ENCODE measurements at regions not wholly inside any gene's neighbourhood (a gene's known extent, or its start where the extent isn't known, plus 50 kb on each side); places are given as distances from the start of the nearest gene placed in this dataset.

GRCh38 chr10:124280916-124281315, 137.8 kb downstream of the OAT start:
- no peak overlapping the region for H3K27ac ChIP-seq (ENCODE audit: low read depth, low read length, poor library complexity, severe bottlenecking)
- H3K79me2 ChIP-seq (ENCODE audit: insufficient read depth, low read depth, low read length): no peaks in the 10 kb centered on the region
- CTCF ChIA-PET (ENCODE audit: unreplicated experiment): no interaction called here
- H4K20me1 ChIP-seq (ENCODE audit: insufficient read depth, low read length): no peaks in the 10 kb centered on the region
- DNase-seq (ENCODE audit: low spot score): no peak
- intact Hi-C loops (cut with micrococcal nuclease; ENCODE audit: unreplicated experiment): no loop called here
- no peaks in the 10 kb centered on the region for H3K36me3 ChIP-seq (ENCODE audit: insufficient read depth, low read length)
- H3K9me2 ChIP-seq (ENCODE audit: insufficient read depth, low read length): no peaks in the 10 kb centered on the region
- TF ChIP-seq CTCF (conservative IDR thresholded peaks at IDR 0.05; ENCODE audit: low read length) (no peak), EZH2phosphoT487 (IDR thresholded peaks at IDR 0.05; ENCODE audit: borderline replicate concordance, low read depth, low read length) (no peak)
- no TSS peak for BruUV-seq (replicated peaks)
- peaks cover 5% of the 10 kb centered on the region for H3K4me1 ChIP-seq (ENCODE audit: insufficient read depth, low read length, poor library complexity, severe bottlenecking)
- H3K4me3 ChIP-seq (ENCODE audit: low read depth, low read length, poor library complexity, severe bottlenecking): no peak overlapping the region
- H3K4me2 ChIP-seq (ENCODE audit: low read length): no peak overlapping the region
- no peaks in the 10 kb centered on the region for H3K9me3 ChIP-seq (ENCODE audit: low read length)
- H2AFZ ChIP-seq (ENCODE audit: low read length): no peak overlapping the region
- POLR2A ChIA-PET: no interaction called here

- Histone ChIP-seq H3K79me2 (ENCODE audit: insufficient read depth, low read depth, low read length) (no peaks in the 10 kb centered on the region), H3K9me2 (ENCODE audit: insufficient read depth, low read length) (no peaks in the 10 kb centered on the region), H3K27ac (ENCODE audit: low read depth, low read length, poor library complexity, severe bottlenecking) (no peak overlapping the region), H3K4me3 (ENCODE audit: low read depth, low read length, poor library complexity, severe bottlenecking) (no peak overlapping the region), H3K4me2 (ENCODE audit: low read length) (no peak overlapping the region), H3K36me3 (ENCODE audit: insufficient read depth, low read length) (no peaks in the 10 kb centered on the region), H3K4me1 (ENCODE audit: insufficient read depth, low read length, poor library complexity, severe bottlenecking) (no peaks in the 10 kb centered on the region), H4K20me1 (ENCODE audit: insufficient read depth, low read length) (no peaks in the 10 kb centered on the region), H3K9me3 (ENCODE audit: low read length) (no peaks in the 10 kb centered on the region), H2AFZ (ENCODE audit: low read length) (no peak overlapping the region)
- no TSS peak for BruUV-seq (replicated peaks)
- CTCF ChIA-PET (ENCODE audit: unreplicated experiment): no interaction called here
- no peak for DNase-seq (ENCODE audit: low spot score)
- TF ChIP-seq EZH2phosphoT487 (IDR thresholded peaks at IDR 0.05; ENCODE audit: borderline replicate concordance, low read depth, low read length) (no peak), CTCF (conservative IDR thresholded peaks at IDR 0.05; ENCODE audit: low read length) (no peak)
- POLR2A ChIA-PET: no interaction called here
- intact Hi-C loops (cut with micrococcal nuclease; ENCODE audit: unreplicated experiment): no loop called here
Measured at GRCh38 chr10:124279882-124280281, 138.8 kb downstream of the OAT start.

DNA sequence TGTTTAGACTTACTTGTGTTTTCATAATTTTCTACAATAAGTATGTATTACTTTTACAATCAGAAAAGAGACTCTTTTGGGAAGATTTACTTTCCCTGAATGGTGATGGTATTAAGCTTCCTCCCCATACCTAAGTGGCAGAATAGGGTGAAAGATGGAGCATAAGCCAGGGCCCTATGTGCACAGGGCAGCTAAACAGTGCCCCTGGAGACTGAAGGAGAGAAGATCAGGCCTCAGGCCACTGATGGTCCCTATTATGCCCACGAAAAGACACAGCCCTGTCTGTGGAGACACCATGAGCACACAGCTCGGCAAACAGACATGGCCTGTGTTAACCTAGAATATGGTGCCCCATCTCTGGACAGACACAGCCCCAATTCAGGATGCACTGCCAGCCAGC, 139.4 kb downstream of the OAT start:
- no peaks in the 10 kb centered on the region for H3K9me2 ChIP-seq (ENCODE audit: insufficient read depth, low read length)
- H2AFZ ChIP-seq (ENCODE audit: low read length): no peak overlapping the region
- no peaks in the 10 kb centered on the region for H3K9me3 ChIP-seq (ENCODE audit: low read length)
- DNase-seq (ENCODE audit: low spot score): peak; percentile 27
- intact Hi-C loops (cut with micrococcal nuclease; ENCODE audit: unreplicated experiment): no loop called here
- H4K20me1 ChIP-seq (ENCODE audit: insufficient read depth, low read length): no peaks in the 10 kb centered on the region
- H3K4me1 ChIP-seq (ENCODE audit: insufficient read depth, low read length, poor library complexity, severe bottlenecking): no peaks in the 10 kb centered on the region
- BruUV-seq (replicated peaks): no TSS peak
- POLR2A ChIA-PET: no interaction called here
- no peaks in the 10 kb centered on the region for H3K36me3 ChIP-seq (ENCODE audit: insufficient read depth, low read length)
- TF ChIP-seq CTCF (conservative IDR thresholded peaks at IDR 0.05; ENCODE audit: low read length) (peak; percentile 62), EZH2phosphoT487 (IDR thresholded peaks at IDR 0.05; ENCODE audit: borderline replicate concordance, low read depth, low read length) (no peak)
- H3K4me3 ChIP-seq (ENCODE audit: low read depth, low read length, poor library complexity, severe bottlenecking): no peak overlapping the region
- CTCF ChIA-PET (ENCODE audit: unreplicated experiment): no interaction called here
- no peak overlapping the region for H3K4me2 ChIP-seq (ENCODE audit: low read length)
- H3K27ac ChIP-seq (ENCODE audit: low read depth, low read length, poor library complexity, severe bottlenecking): no peak overlapping the region
- no peaks in the 10 kb centered on the region for H3K79me2 ChIP-seq (ENCODE audit: insufficient read depth, low read depth, low read length)
